Tibial nerve (tissue), 3 donors: ENCODE measurements at regions not wholly inside any gene's neighbourhood (a gene's known extent, or its start where the extent isn't known, plus 50 kb on each side); places are given as distances from the start of the nearest gene placed in this dataset.

Experiments used
- EP300 ChIP-seq, 2 donors: sonication (generic); formaldehyde crosslinking; IDR thresholded peaks; one replicate each; pipeline ENCODE4 v1.6.1; 2017; ENCODE audit warnings: antibody characterized with exemption in 2 of 2, mild to moderate bottlenecking in 1 of 2
- POLR2A ChIP-seq, 2 donors: fragments of 450-650 bp; IDR thresholded peaks; one replicate each; pipeline ENCODE4 v1.6.1; 2017; ENCODE audit warnings: antibody characterized with exemption in 2 of 2, mild to moderate bottlenecking in 2 of 2, moderate library complexity in 2 of 2

GRCh38 chr5:8226148-8226547 is 357.2 kb downstream of the MTRR start:
- TF ChIP-seq POLR2A (IDR thresholded peaks at IDR 0.05) (no peak), EP300 (IDR thresholded peaks at IDR 0.05) (no peak)
